HFF-Myc (cell line): ENCODE measurements at regions not wholly inside any gene's neighbourhood (a gene's known extent, or its start where the extent isn't known, plus 50 kb on each side); places are given as distances from the start of the nearest gene placed in this dataset.

ENCODE experiments used
- DNase-seq: peaks from one replicate; pipeline ENCODE4 v3.0.0-alpha.2; 2011; ENCODE audit warnings: low read depth; ENCODE audit errors: extremely low read depth
- H3K4me3 ChIP-seq: replicated peaks from 2 replicates; pipeline ENCODE4 v1.5.1; 2011; ENCODE audit warnings: low read depth, mild to moderate bottlenecking, control low read depth, low read length
- TF ChIP-seq, protein P1 (sequence below): IDR thresholded peaks from 2 replicates; pipeline ENCODE4 v1.5.1; 2012; ENCODE audit warnings: mild to moderate bottlenecking, low read depth, low read length, control low read depth; ENCODE audit errors: missing control alignments

DNA sequence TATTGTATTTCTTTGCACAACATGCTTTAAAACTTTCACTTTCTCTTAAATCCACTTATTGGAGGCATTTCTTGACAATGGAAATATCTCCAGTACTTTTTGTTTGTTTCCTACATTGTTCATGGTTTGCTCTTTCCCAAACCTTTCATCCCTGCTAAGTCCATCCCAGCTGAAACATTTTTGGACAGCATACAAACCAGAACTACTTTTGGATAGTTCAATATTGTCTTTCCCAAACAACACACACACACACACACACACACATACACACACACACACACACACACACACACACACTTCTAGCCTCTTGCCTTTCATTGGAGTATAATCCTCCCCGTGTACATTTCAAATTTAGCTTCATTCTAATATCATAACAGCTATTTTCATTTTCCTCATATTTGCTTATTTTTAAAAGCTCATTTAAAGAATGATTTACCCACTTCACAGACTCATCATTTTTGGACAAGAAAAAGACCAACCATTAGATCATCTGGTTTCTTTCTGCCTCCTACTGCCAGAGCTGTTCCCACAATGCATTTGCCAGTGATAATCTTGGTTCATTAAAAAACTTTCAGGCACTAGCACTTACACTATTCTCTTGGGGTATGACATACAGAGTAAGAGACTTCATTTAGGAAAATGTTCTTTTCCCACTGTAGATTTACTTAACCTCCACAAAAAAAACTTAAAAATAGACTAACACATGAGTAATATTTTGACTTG is 248.1 kb downstream of the CD109 start:
- DNase-seq: no peak
- TF ChIP-seq, protein P1, sequence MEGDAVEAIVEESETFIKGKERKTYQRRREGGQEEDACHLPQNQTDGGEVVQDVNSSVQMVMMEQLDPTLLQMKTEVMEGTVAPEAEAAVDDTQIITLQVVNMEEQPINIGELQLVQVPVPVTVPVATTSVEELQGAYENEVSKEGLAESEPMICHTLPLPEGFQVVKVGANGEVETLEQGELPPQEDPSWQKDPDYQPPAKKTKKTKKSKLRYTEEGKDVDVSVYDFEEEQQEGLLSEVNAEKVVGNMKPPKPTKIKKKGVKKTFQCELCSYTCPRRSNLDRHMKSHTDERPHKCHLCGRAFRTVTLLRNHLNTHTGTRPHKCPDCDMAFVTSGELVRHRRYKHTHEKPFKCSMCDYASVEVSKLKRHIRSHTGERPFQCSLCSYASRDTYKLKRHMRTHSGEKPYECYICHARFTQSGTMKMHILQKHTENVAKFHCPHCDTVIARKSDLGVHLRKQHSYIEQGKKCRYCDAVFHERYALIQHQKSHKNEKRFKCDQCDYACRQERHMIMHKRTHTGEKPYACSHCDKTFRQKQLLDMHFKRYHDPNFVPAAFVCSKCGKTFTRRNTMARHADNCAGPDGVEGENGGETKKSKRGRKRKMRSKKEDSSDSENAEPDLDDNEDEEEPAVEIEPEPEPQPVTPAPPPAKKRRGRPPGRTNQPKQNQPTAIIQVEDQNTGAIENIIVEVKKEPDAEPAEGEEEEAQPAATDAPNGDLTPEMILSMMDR: no peak
- no peak overlapping the region for H3K4me3 ChIP-seq

DNA sequence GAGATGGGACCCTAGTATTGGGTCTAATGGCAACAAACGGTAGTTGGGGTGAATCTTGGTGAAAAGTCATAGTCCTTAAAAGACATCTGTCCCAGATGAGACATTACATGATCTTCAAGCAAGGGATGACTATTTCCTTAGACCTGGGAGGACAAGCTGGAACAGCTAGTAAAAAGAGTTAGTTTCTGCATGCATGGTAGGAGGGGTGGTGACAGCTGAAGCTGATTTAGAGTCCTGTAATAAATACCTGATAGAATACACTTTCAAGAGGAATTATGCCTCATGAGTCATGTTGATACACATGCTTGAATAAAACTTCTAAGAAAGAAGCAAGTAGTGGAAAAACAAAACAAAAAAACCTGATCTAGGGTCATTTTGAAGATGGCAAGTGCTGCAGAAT is 247.4 kb downstream of the CD109 start:
- TF ChIP-seq, protein P1: no peak
- H3K4me3 ChIP-seq: no peak overlapping the region
- no peak for DNase-seq

DNA sequence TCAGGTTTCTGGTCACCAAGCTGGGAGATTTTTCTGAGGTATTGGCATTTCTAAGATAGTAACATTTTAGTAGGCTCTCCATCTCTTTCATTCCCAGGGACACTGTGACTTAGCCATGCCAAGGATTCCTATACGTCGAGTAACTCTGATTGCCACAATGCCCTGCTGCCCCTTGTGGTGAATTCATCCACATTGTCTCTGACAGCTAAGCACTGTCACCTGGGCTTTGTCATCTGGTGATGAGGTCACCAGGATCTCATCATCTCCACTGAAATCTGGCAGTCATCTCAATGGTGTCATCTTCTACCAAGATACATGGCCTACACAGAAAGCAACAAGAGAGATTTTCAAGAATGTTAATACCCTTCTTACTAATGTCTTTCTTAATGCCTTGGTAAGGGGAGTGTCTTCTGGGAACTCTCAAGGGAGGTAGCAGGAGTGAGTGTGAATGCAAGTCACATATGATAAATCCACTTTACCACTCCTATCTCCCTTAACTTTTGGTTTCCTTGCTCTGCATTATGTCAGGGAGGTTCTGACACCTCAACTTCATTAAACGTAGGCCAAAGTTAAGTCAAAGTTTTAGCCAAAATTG is 246.7 kb downstream of the CD109 start:
- TF ChIP-seq, protein P1: no peak
- H3K4me3 ChIP-seq: no peak overlapping the region
- no peak for DNase-seq

DNA sequence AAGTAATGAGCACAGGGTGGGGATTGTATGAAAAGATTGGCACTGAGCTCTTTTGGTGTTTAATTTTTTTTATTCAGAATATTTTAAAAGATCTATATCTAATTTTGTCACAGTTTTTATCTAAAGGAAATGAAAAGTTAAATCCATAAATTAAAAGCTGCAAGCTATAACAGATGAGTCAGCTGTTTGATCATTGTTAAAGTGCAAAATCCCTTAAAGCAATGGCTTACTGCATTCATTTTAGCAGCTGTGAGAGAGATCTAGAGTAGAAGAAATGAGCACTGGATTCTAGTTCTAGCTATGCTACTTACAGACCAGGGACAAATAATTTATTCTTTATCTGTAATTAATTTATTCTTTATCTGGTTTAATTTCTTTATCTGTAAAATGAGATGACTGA is 245.9 kb downstream of the CD109 start:
- no peak overlapping the region for H3K4me3 ChIP-seq
- DNase-seq: no peak
- TF ChIP-seq, protein P1: no peak

DNA sequence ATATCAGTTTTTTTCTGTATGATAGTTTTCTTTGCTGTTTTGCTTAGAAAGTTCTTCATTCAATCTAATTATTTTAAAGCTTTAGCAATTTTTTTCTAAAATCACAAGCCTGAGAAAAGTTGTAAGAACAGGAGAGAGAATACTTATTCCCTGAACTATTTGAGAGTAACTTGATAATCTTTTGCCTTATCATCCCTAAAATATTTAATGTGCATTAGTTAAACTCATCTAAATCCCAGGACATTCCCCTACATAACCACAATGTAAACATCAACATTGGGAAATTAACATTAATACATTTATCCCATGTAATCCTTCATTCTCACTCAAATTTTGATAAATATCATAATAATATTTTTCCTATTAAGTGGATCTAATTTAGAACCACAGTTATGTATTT is 241.8 kb downstream of the CD109 start:
- H3K4me3 ChIP-seq: no peak overlapping the region
- DNase-seq: no peak
- TF ChIP-seq, protein P1: no peak

DNA sequence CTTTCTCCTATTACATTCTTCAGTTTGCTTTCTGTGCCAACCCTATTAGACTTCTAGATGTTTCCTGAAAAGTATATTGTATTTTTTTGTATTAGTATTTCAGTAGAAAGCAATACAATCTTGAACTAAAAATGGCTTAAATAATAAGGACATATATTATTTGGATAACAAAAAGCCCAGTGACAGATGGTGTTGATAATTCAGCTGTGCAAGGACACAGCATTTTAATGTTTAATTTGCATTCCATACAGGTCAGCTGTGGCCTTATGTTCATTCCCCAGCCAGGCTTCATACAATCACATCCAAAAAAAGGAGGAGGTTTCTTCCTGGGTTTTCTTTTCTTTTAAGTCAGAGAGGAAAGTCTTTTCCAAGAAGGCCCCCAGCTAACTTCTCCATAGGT is 236.9 kb downstream of the CD109 start:
- TF ChIP-seq, protein P1: no peak
- no peak for DNase-seq
- H3K4me3 ChIP-seq: no peak overlapping the region
